Activated B cell treated with CpG ODN at 0.5 μM for 24 hours (primary cell): ENCODE measurements at regions not wholly inside any gene's neighbourhood (a gene's known extent, or its start where the extent isn't known, plus 50 kb on each side); places are given as distances from the start of the nearest gene placed in this dataset.

Source experiments
- ATAC-seq: fragments of 200-7000 bp; cut with Tn5 transposase; one replicate; pipeline ENCODE4 v1.10.0; 2021; ENCODE audit warnings: low read depth, mild to moderate bottlenecking, moderate library complexity
- CTCF ChIA-PET: fragments of 350-600 bp; sonication (Branson Sonifier 250); formaldehyde crosslinking; loops from one replicate; lab custom pipeline; 2021; ENCODE audit warnings: antibody characterized with exemption; lab: Charles Lee
- POLR2A ChIA-PET: fragments of 350-600 bp; sonication (Branson Sonifier 250); formaldehyde crosslinking; loops from one replicate; lab custom pipeline; 2021; ENCODE audit warnings: antibody characterized with exemption; lab: Charles Lee
- DNase-seq: peaks from one replicate; pipeline ENCODE4 v3.0.0; 2022
- H3K27ac Mint-ChIP-seq: one replicate; pipeline ENCODE4 v1.8.0; 2020; ENCODE audit warnings: mixed read lengths
- H3K27me3 Mint-ChIP-seq: one replicate; pipeline ENCODE4 v1.8.0; 2021; ENCODE audit warnings: mixed read lengths
- H3K36me3 Mint-ChIP-seq: one replicate; pipeline ENCODE4 v1.8.0; 2021; ENCODE audit warnings: low read depth, mixed read lengths
- H3K4me1 Mint-ChIP-seq: one replicate; pipeline ENCODE4 v1.8.0; 2021; ENCODE audit warnings: mixed read lengths
- H3K4me3 Mint-ChIP-seq: one replicate; pipeline ENCODE4 v1.8.0; 2020; ENCODE audit warnings: mild to moderate bottlenecking, mixed read lengths
- H3K9me3 Mint-ChIP-seq: one replicate; pipeline ENCODE4 v1.8.0; 2020; ENCODE audit warnings: mixed read lengths
- CTCF ChIP-seq: fragments of 200-600 bp; IDR thresholded peaks from one replicate; pipeline ENCODE4 v1.8.0; 2022; ENCODE audit warnings: antibody characterized with exemption, mild to moderate bottlenecking
- intact Hi-C: fragments of 100-400 bp; cut with micrococcal nuclease; formaldehyde crosslinking; loops from one replicate; pipeline ENCODE4 v1.15.1; 2024

GRCh38 chr12:24496755-24497154, 452.1 kb downstream of the BCAT1 start:
- no peaks in the 10 kb centered on the region for H3K27me3 Mint-ChIP-seq
- ChIA-PET POLR2A (no interaction called here), CTCF (no interaction called here)
- no peaks in the 10 kb centered on the region for H3K9me3 Mint-ChIP-seq
- intact Hi-C loops = loop anchor here (5.0 kb wide), 1 partner anchor 231 kb away; no protein-coding TSS in a partner anchor
- ATAC-seq (no peak), DNase-seq (no peak)
- H3K4me1 Mint-ChIP-seq = peaks cover 8% of the 10 kb centered on the region
- H3K27ac Mint-ChIP-seq = no peak overlapping the region
- H3K4me3 Mint-ChIP-seq = no peak overlapping the region
- H3K36me3 Mint-ChIP-seq = no peaks in the 10 kb centered on the region
- no peak for TF ChIP-seq CTCF

DNA sequence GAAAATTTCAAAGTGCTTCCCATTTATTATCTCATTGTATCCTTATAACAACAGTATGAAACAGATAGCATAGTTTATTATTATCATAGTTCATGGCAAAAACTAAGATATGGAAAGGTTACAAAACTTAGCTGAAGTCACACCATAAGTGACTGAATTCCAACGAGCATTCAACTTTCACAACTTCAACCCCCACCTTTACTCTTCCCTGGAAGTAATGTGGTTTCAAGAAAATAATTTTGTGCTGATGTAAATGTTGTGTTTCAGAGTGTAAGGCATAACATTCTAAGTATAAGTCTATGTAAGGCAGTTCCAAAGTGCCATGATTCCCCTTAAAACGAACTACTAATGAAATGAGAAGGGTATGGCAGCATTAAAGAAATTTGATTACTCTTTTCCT, 454.5 kb downstream of the BCAT1 start:
- intact Hi-C loops = no loop called here
- H3K9me3 Mint-ChIP-seq = no peaks in the 10 kb centered on the region
- no peak overlapping the region for H3K27ac Mint-ChIP-seq
- no peaks in the 10 kb centered on the region for H3K36me3 Mint-ChIP-seq
- no peaks in the 10 kb centered on the region for H3K27me3 Mint-ChIP-seq
- peaks cover 12% of the 10 kb centered on the region for H3K4me1 Mint-ChIP-seq
- no peak overlapping the region for H3K4me3 Mint-ChIP-seq
- ATAC-seq (no peak), DNase-seq (no peak)
- TF ChIP-seq CTCF = no peak
- ChIA-PET POLR2A (no interaction called here), CTCF (no interaction called here)

DNA sequence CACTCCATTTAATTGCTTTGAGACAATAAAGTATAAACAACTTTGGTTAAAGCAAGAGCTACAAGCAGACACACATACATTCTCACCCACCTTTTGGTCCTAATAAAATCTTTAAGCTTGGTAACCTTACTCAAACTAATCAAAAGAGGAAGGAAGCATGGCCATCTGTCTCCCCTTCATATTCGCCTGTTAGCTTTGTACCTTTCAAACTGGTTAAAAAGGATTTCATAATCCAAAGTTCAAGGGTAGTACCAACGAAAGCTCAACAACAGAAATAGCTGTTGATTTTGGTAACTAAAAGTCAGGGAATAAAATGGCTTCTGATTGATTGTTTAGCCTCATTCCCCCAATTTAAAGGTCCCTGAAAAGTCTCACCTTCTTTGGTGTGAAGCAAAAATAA, 456.9 kb downstream of the BCAT1 start:
- no peak for DNase-seq
- no peak for ATAC-seq
- POLR2A ChIA-PET = interaction anchor here (0.5 to 0.8 kb wide), 2 partner anchors 70 to 299 kb away, joined by 3 read pairs; no protein-coding TSS in a partner anchor
- Mint-ChIP-seq H3K36me3 (no peaks in the 10 kb centered on the region), H3K27me3 (no peaks in the 10 kb centered on the region), H3K4me1 (peaks cover 18% of the 10 kb centered on the region), H3K27ac (peak overlapping the region; percentile 9), H3K9me3 (no peaks in the 10 kb centered on the region), H3K4me3 (peak overlapping the region; percentile 7)
- TF ChIP-seq CTCF = no peak
- intact Hi-C loops = no loop called here
- CTCF ChIA-PET = interaction anchor here (0.8 to 0.9 kb wide), 2 partner anchors 12 to 65 kb away, joined by 3 read pairs; no protein-coding TSS in a partner anchor

DNA sequence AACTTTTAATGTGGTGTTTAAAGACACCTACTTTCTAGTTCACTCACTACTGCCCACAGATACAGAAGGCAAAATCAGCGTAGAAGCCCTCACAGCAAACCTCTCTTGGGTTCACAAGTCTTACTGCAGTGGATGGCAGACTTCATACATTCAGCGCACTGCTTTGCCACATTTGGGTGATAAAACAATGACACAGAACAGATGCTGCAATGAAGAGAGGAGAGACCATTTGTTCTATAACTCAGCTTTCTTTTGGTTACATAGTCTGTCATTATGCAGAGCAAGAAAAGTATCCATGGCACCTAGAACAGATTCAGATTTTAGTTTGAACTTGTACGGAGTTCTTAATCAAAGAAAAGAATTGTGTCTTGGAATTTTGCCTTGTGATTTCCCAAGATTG, 459.0 kb downstream of the BCAT1 start:
- Mint-ChIP-seq H3K27me3 (no peaks in the 10 kb centered on the region), H3K9me3 (no peaks in the 10 kb centered on the region), H3K36me3 (no peaks in the 10 kb centered on the region), H3K27ac (no peak overlapping the region), H3K4me1 (peaks cover 18% of the 10 kb centered on the region), H3K4me3 (no peak overlapping the region)
- CTCF ChIA-PET = no interaction called here
- ATAC-seq = no peak
- no peak for DNase-seq
- POLR2A ChIA-PET = no interaction called here
- no peak for TF ChIP-seq CTCF
- intact Hi-C loops = no loop called here

- TF ChIP-seq CTCF = no peak
- ATAC-seq = no peak
- Mint-ChIP-seq H3K27me3 (no peaks in the 10 kb centered on the region), H3K9me3 (no peaks in the 10 kb centered on the region), H3K27ac (no peak overlapping the region), H3K36me3 (no peaks in the 10 kb centered on the region), H3K4me3 (no peak overlapping the region), H3K4me1 (peaks cover 18% of the 10 kb centered on the region)
- intact Hi-C loops = no loop called here
- CTCF ChIA-PET = no interaction called here
- no peak for DNase-seq
- POLR2A ChIA-PET = interaction anchor here (0.6 kb wide), 1 partner anchor 220 kb away, joined by 3 read pairs; no protein-coding TSS in a partner anchor
Measured at GRCh38 chr12:24488906-24489619, 459.8 kb downstream of the BCAT1 start.
